A673 (cell line): ENCODE measurements at regions not wholly inside any gene's neighbourhood (a gene's known extent, or its start where the extent isn't known, plus 50 kb on each side); places are given as distances from the start of the nearest gene placed in this dataset.

Experiments used
- EZH2 ChIP-seq: fragments of 200-600 bp; sonication (generic); IDR thresholded peaks from 2 replicates; pipeline ENCODE4 v1.6.1; 2017; ENCODE audit warnings: borderline replicate concordance, low read depth, mild to moderate bottlenecking, mixed read lengths, antibody characterized with exemption, low read length; ENCODE audit not compliant: poor library complexity, severe bottlenecking
- TF ChIP-seq, protein P1 (sequence below): fragments of 300-800, 200-600 bp; sonication (generic); conservative IDR thresholded peaks from 2 replicates; pipeline ENCODE4 v1.5.1; 2017; ENCODE audit warnings: low read depth, mild to moderate bottlenecking, antibody characterized with exemption, low read length, moderate library complexity, mixed read lengths

DNA sequence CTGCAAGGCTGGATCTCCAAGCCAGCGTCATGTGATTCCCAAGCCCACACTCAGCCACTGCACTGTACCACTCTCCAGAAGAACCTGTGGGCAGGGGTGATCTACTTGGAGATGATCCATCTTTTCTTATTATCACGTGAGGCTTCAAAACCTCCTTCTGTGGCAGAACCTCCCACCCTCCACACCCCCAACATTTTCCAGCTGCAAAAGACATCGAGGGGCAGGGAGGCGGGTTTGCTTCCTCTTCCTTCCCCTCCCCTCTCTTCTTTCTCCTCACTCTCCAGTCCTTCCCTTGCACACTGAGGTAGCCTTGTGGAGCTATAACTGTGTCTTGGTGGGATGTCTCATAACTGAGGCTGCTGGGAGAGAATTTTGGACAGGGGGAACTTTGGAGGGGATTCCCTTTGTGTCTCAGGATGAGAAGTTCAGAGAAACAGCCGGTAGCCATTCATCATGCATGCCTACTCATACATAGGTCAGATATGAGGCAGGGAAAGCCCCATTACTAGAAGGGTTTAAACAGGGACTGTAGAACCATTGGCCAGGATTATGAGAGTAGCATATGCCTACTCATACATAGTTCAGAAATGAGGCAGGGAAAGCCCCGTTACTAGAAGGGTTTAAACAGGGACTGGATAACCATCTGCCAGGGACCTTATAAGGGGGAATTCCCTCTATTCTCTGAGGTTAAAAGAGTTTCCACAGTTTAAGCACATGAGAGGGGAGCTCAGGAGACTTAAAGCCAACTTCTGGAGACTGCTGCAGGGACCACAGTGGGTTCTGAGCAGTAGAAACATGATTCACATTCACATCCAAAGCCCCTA, 420.7 kb upstream of the CADM1 start:
- TF ChIP-seq, protein P1, sequence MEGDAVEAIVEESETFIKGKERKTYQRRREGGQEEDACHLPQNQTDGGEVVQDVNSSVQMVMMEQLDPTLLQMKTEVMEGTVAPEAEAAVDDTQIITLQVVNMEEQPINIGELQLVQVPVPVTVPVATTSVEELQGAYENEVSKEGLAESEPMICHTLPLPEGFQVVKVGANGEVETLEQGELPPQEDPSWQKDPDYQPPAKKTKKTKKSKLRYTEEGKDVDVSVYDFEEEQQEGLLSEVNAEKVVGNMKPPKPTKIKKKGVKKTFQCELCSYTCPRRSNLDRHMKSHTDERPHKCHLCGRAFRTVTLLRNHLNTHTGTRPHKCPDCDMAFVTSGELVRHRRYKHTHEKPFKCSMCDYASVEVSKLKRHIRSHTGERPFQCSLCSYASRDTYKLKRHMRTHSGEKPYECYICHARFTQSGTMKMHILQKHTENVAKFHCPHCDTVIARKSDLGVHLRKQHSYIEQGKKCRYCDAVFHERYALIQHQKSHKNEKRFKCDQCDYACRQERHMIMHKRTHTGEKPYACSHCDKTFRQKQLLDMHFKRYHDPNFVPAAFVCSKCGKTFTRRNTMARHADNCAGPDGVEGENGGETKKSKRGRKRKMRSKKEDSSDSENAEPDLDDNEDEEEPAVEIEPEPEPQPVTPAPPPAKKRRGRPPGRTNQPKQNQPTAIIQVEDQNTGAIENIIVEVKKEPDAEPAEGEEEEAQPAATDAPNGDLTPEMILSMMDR: no peak
- TF ChIP-seq EZH2: no peak
